ENCODE measurements at regions not wholly inside any gene's neighbourhood (a gene's known extent, or its start where the extent isn't known, plus 50 kb on each side); places are given as distances from the start of the nearest gene placed in this dataset.

DNA sequence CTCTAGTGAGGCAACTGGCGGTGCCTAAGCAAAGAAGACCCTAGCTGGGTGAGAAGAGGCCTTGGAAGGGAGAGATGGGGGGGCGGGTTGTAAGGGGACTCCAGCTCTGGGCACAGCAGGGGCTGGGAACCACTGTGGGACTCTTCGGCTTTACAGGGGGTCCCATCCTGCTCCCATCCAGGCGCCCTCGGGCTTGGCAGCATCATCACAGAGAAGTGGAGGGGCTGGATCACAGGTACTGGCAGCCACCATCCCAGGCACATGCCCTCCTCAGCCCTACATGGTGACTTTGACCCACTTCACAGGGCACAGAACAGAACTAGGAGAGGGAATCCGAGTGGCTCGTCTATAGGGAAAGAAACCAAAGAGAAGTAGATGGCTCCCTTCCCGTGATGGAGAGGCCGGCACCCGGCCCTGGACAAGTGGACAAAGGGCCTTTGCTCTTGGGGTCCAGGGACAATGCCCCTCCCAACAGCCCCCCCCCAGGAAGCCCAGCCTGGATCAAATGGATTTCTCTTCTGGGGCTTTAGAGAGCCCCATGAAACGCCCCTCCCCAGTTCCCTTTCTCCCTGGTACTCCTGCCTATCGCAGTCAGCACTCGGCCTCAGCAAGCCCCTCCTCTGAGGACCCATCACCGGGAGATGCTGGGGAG lies 54.0 kb upstream of the ECE1 start:
- Histone ChIP-seq H3K36me3 (replicated peaks in 1 of 2; ENCODE audit: control extremely low read depth in 1 of 2, control insufficient read depth in 1 of 2, extremely low read depth in 1 of 2, insufficient read depth in 2 of 2, low read length in 1 of 2) (peaks cover 0 to 6% of the 10 kb centered on the region in 2 experiments), H3K4me1 (ENCODE audit: control insufficient read depth in 2 of 2, insufficient read depth in 2 of 2, low read length in 2 of 2) (peaks cover 38 to 45% of the 10 kb centered on the region in 2 donors), H3K4me2 (replicated peaks; ENCODE audit: low read depth, low read length, poor library complexity, severe bottlenecking) (peak overlapping the region; percentile 97), H3K4me3 (ENCODE audit: control extremely low read depth in 1 of 5, extremely low read depth in 1 of 5, insufficient read depth in 1 of 5, low read depth in 2 of 5, low read length in 4 of 5) (peak overlapping the region; percentile 60 to 84 (median 69)), H4K20me1 (ENCODE audit: control insufficient read depth, insufficient read depth, low read length, poor library complexity, severe bottlenecking) (peaks cover 11% of the 10 kb centered on the region), H3K27ac (ENCODE audit: low read length in 2 of 2) (peak overlapping the region; percentile 24 to 35), H3K9me3 (ENCODE audit: control extremely low read depth in 1 of 3, control insufficient read depth in 2 of 3, insufficient read depth in 1 of 3, low read length in 2 of 3) (no peaks in the 10 kb centered on the region), H3K79me2 (ENCODE audit: control insufficient read depth, insufficient read depth, low read length) (peaks cover 73% of the 10 kb centered on the region), H3K27me3 (replicated peaks in 1 of 4; ENCODE audit: control extremely low read depth in 1 of 4, control insufficient read depth in 3 of 4, insufficient read depth in 4 of 4, low read length in 3 of 4) (peaks cover 0 to 4% (median 0%) of the 10 kb centered on the region in 4 experiments), H2AFZ (ENCODE audit: insufficient read depth, low read depth, low read length, poor library complexity, severe bottlenecking) (peak overlapping the region; percentile 80), H3K9ac (ENCODE audit: low read length) (peak overlapping the region; percentile 78)
- Mint-ChIP-seq H3K4me1 (peaks cover 45% of the 10 kb centered on the region), H3K27ac (peak overlapping the region; percentile 85), H3K4me3 (peak overlapping the region; percentile 91), H3K27me3 (no peaks in the 10 kb centered on the region), H3K9me3 (ENCODE audit: insufficient read depth) (no peaks in the 10 kb centered on the region)
- TF ChIP-seq, protein P1, sequence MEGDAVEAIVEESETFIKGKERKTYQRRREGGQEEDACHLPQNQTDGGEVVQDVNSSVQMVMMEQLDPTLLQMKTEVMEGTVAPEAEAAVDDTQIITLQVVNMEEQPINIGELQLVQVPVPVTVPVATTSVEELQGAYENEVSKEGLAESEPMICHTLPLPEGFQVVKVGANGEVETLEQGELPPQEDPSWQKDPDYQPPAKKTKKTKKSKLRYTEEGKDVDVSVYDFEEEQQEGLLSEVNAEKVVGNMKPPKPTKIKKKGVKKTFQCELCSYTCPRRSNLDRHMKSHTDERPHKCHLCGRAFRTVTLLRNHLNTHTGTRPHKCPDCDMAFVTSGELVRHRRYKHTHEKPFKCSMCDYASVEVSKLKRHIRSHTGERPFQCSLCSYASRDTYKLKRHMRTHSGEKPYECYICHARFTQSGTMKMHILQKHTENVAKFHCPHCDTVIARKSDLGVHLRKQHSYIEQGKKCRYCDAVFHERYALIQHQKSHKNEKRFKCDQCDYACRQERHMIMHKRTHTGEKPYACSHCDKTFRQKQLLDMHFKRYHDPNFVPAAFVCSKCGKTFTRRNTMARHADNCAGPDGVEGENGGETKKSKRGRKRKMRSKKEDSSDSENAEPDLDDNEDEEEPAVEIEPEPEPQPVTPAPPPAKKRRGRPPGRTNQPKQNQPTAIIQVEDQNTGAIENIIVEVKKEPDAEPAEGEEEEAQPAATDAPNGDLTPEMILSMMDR (IDR thresholded peaks at IDR 0.05): no peak
- TF ChIP-seq EZH2 (IDR thresholded peaks at IDR 0.05; ENCODE audit: borderline replicate concordance, insufficient read depth, low read depth, low read length, poor library complexity, severe bottlenecking): no peak
- intact Hi-C loops (cut with micrococcal nuclease): loop anchor here (2.0 kb wide), 1 partner anchor 25 kb away; no protein-coding TSS in a partner anchor
- ChIA-PET POLR2A (interaction anchor here (1.3 to 2.0 kb wide), 7 partner anchors 9 to 89 kb away, joined by 4 to 40 read pairs (median 7); no protein-coding TSS in a partner anchor), CTCF (interaction anchor here (0.7 to 3.3 kb wide), 11 partner anchors 8 to 89 kb away, joined by 3 to 24 read pairs (median 9); partner anchors contain the start of gene ECE1)
- no peak for ATAC-seq (ENCODE audit: low read depth)
- DNase-seq: peak; percentile 40
- WGBS (ENCODE audit: insufficient coverage): 52% methylated on average over 8 of the region's 14 CpGs

Measured in B cell (primary cell).